ENCODE measurements at regions not wholly inside any gene's neighbourhood (a gene's known extent, or its start where the extent isn't known, plus 50 kb on each side); places are given as distances from the start of the nearest gene placed in this dataset.

DNA sequence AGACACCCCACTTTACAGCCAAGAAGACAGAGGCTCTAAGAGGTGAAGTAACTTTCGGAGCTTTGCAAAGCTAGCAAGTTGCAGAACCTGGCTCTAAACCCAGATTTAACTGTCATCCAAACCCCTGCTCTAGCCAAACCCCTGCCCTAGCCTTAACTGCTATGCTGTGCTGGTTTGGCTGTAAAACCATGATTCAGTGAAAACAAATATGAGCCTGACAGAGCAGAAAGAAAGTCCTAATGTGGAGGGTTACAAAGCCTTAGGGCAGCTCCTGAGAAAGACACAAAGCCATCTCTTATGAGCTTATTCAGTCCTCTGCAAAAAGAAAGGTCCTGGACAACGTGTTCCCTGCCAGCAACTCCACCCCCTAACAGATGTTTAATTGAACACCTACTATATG is 172.8 kb downstream of the KATNAL1 start:
- Histone ChIP-seq H3K9me3 (ENCODE audit: control insufficient read depth, insufficient read depth, low read length) (no peaks in the 10 kb centered on the region; the same call in 1 of the 2 replicates), H3K27ac (ENCODE audit: low read depth, low read length) (no peak overlapping the region), H3K27me3 (ENCODE audit: control insufficient read depth, insufficient read depth, low read length) (no peaks in the 10 kb centered on the region), H3K4me3 (ENCODE audit: low read depth, low read length) (no peak overlapping the region)
- ChIA-PET CTCF (interaction anchor here (1.1 to 5.7 kb wide), 2 partner anchors 13 to 23 kb away, joined by 3 to 70 read pairs; no protein-coding TSS in a partner anchor), POLR2A (no interaction called here)
- no peak for DNase-seq (ENCODE audit: low read depth, low spot score)
- no peak for TF ChIP-seq CTCF (IDR thresholded peaks at IDR 0.05; ENCODE audit: low read depth, low read length)

GRCh38 chr13:30133996-30134395 is 173.4 kb downstream of the KATNAL1 start:
- H3K9me3 ChIP-seq (ENCODE audit: control insufficient read depth, insufficient read depth, low read length), result no peaks in the 10 kb centered on the region; the same call in 1 of the 2 replicates
- no peak for TF ChIP-seq CTCF (IDR thresholded peaks at IDR 0.05; ENCODE audit: low read depth, low read length)
- no peak for DNase-seq (ENCODE audit: low read depth, low spot score)
- no peak overlapping the region for H3K27ac ChIP-seq (ENCODE audit: low read depth, low read length)
- no peak overlapping the region for H3K4me3 ChIP-seq (ENCODE audit: low read depth, low read length)
- no peaks in the 10 kb centered on the region for H3K27me3 ChIP-seq (ENCODE audit: control insufficient read depth, insufficient read depth, low read length)
- CTCF ChIA-PET, result interaction anchor here (0.8 to 5.7 kb wide), 3 partner anchors 10 to 328 kb away, joined by 3 to 70 read pairs (median 3); no protein-coding TSS in a partner anchor
- POLR2A ChIA-PET, result no interaction called here

GRCh38 chr13:30133554-30133912 is 173.8 kb downstream of the KATNAL1 start:
- POLR2A ChIA-PET, result no interaction called here
- no peaks in the 10 kb centered on the region; the same call in 1 of the 2 replicates for H3K9me3 ChIP-seq (ENCODE audit: control insufficient read depth, insufficient read depth, low read length)
- no peak for TF ChIP-seq CTCF (IDR thresholded peaks at IDR 0.05; ENCODE audit: low read depth, low read length)
- H3K27ac ChIP-seq (ENCODE audit: low read depth, low read length), result no peak overlapping the region
- no peak overlapping the region for H3K4me3 ChIP-seq (ENCODE audit: low read depth, low read length)
- CTCF ChIA-PET, result interaction anchor here (0.8 to 5.7 kb wide), 9 partner anchors 11 to 911 kb away, joined by 3 to 70 read pairs (median 3); no protein-coding TSS in a partner anchor
- no peak for DNase-seq (ENCODE audit: low read depth, low spot score)
- no peaks in the 10 kb centered on the region for H3K27me3 ChIP-seq (ENCODE audit: control insufficient read depth, insufficient read depth, low read length)

DNA sequence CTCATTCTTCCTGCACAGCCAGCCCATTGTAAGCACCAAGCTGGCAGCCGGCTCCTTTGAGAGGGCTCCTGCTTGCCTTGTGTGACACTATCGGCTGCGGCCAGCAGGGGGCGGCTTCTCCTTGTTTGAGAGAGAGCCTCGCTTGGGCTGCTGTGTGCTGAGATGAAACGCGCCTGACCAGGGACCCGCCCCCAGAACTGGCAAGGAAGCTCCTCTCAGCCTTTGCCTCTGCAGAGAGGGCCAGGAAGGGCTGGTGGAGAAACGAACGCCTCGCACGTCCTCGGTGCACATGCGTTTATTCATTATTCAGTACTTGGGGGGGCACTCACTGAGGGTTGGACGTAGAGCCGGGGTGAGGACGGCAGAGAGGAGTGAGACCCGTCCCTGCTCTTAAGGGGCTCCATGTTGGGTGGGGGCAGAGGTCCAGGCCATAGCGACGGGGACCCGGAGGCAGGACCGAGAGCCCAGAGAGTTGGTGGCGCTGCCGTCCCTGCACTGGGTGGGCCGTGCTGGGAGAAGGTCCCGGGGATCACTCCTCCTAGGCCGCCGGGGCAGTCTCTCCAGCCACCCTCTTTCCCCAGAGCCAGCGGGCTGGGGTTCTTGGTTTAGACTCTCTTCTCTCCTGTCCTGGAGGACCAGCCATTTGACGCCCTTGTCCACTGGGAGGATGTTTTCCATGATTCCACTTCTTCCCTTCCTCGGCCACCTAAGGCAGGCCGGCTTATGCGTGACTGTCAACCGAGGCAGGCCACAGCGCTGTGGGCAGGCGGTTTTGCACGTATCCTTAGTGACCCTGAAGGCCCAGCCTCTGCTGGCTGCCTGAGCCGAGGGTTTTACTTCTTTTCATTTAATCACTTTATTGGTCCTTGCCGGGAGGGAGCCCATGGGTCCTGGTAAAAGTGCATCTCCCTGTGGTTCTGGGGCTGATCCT is 174.5 kb downstream of the KATNAL1 start:
- peak; percentile 89 for TF ChIP-seq CTCF (IDR thresholded peaks at IDR 0.05; ENCODE audit: low read depth, low read length)
- DNase-seq (ENCODE audit: low read depth, low spot score), result peak; percentile 81
- no peaks in the 10 kb centered on the region; the same call in 1 of the 2 replicates for H3K9me3 ChIP-seq (ENCODE audit: control insufficient read depth, insufficient read depth, low read length)
- no peaks in the 10 kb centered on the region for H3K27me3 ChIP-seq (ENCODE audit: control insufficient read depth, insufficient read depth, low read length)
- POLR2A ChIA-PET, result interaction anchor here (0.6 to 1.2 kb wide), 4 partner anchors 175 to 543 kb away, joined by 3 to 4 read pairs (median 3); partner anchors contain the start of gene UBE2L5
- no peak overlapping the region for H3K27ac ChIP-seq (ENCODE audit: low read depth, low read length)
- no peak overlapping the region for H3K4me3 ChIP-seq (ENCODE audit: low read depth, low read length)
- CTCF ChIA-PET, result interaction anchor here (0.5 to 5.7 kb wide), 97 partner anchors 9 to 1292 kb away, joined by 3 to 70 read pairs (median 4); partner anchors contain the start of gene UBL3

GRCh38 chr13:30129411-30129810 is 177.9 kb downstream of the KATNAL1 start:
- no peak for TF ChIP-seq CTCF (IDR thresholded peaks at IDR 0.05; ENCODE audit: low read depth, low read length)
- no peak for DNase-seq (ENCODE audit: low read depth, low spot score)
- ChIA-PET POLR2A (no interaction called here), CTCF (interaction anchor here (1.0 kb wide), 1 partner anchor 915 kb away, joined by 4 read pairs; no protein-coding TSS in a partner anchor)
- Histone ChIP-seq H3K9me3 (ENCODE audit: control insufficient read depth, insufficient read depth, low read length) (no peaks in the 10 kb centered on the region; the same call in 1 of the 2 replicates), H3K27ac (ENCODE audit: low read depth, low read length) (no peak overlapping the region), H3K27me3 (ENCODE audit: control insufficient read depth, insufficient read depth, low read length) (no peaks in the 10 kb centered on the region), H3K4me3 (ENCODE audit: low read depth, low read length) (no peak overlapping the region)

Data from AG04450 (cell line).